H9 (cell line): ENCODE measurements at regions not wholly inside any gene's neighbourhood (a gene's known extent, or its start where the extent isn't known, plus 50 kb on each side); places are given as distances from the start of the nearest gene placed in this dataset.

Source experiments
- DNase-seq: peaks from one replicate; pipeline ENCODE4 v3.0.0-alpha.2; 2017
- H2AFZ ChIP-seq: one replicate; pipeline ENCODE4 v1.6.1; 2013; ENCODE audit warnings: mild to moderate bottlenecking, low read length, control low read depth, moderate library complexity
- H2AK5ac ChIP-seq: 2 replicates; pipeline ENCODE4 v1.6.1; 2013; ENCODE audit warnings: low read length, control low read depth, mixed read lengths; ENCODE audit not compliant: insufficient read length
- H2BK120ac ChIP-seq: one replicate; pipeline ENCODE4 v1.6.1; 2013; ENCODE audit warnings: low read depth, mild to moderate bottlenecking, low read length, control low read depth, inconsistent platforms; ENCODE audit not compliant: poor library complexity, severe bottlenecking
- H2BK12ac ChIP-seq: 2 replicates; pipeline ENCODE4 v1.6.1; 2013; ENCODE audit warnings: low read length, control low read depth, mixed read lengths, low read depth; ENCODE audit not compliant: insufficient read length
- H2BK15ac ChIP-seq: 2 replicates; pipeline ENCODE4 v1.6.1; 2013; ENCODE audit warnings: low read depth, low read length, control low read depth
- H2BK20ac ChIP-seq: one replicate; pipeline ENCODE4 v1.6.1; 2013; ENCODE audit warnings: low read depth, mild to moderate bottlenecking, low read length, control low read depth, inconsistent platforms; ENCODE audit not compliant: poor library complexity, severe bottlenecking
- H2BK5ac ChIP-seq: 2 replicates; pipeline ENCODE4 v1.6.1; 2013; ENCODE audit warnings: low read length, control low read depth, mixed read lengths; ENCODE audit not compliant: insufficient read length
- H3K14ac ChIP-seq: 2 replicates; pipeline ENCODE4 v1.6.1; 2013; ENCODE audit warnings: low read length, control low read depth; ENCODE audit not compliant: insufficient read depth
- H3K18ac ChIP-seq: 2 replicates; pipeline ENCODE4 v1.6.1; 2013; ENCODE audit warnings: low read depth, mild to moderate bottlenecking, mixed read lengths, low read length, control low read depth; ENCODE audit not compliant: insufficient read length
- H3K23ac ChIP-seq: 2 replicates; pipeline ENCODE4 v1.6.1; 2013; ENCODE audit warnings: low read length, control low read depth, mixed read lengths, low read depth; ENCODE audit not compliant: insufficient read length
- H3K23me2 ChIP-seq: 2 replicates; pipeline ENCODE4 v1.6.1; 2013; ENCODE audit warnings: low read depth, mild to moderate bottlenecking, mixed read lengths, low read length, control low read depth; ENCODE audit not compliant: insufficient read length, poor library complexity, severe bottlenecking
- H3K27ac ChIP-seq: 2 replicates; pipeline ENCODE4 v1.5.1; 2013; ENCODE audit warnings: low read length, control low read depth, mixed read lengths, low read depth; ENCODE audit not compliant: insufficient read length
- H3K27me3 ChIP-seq: 2 replicates; pipeline ENCODE4 v1.6.1; 2013; ENCODE audit warnings: low read length, control low read depth, inconsistent platforms; ENCODE audit not compliant: insufficient read depth
- H3K4ac ChIP-seq: 2 replicates; pipeline ENCODE4 v1.6.1; 2013; ENCODE audit warnings: low read depth, mild to moderate bottlenecking, control low read depth, inconsistent platforms, low read length, moderate library complexity
- H3K4me1 ChIP-seq: 2 replicates; pipeline ENCODE4 v1.6.1; 2013; ENCODE audit warnings: low read length, control low read depth, inconsistent platforms; ENCODE audit not compliant: insufficient read depth
- H3K4me2 ChIP-seq: 2 replicates; pipeline ENCODE4 v1.6.1; 2013; ENCODE audit warnings: low read length, control low read depth, mixed read lengths; ENCODE audit not compliant: insufficient read length, insufficient read depth
- H3K56ac ChIP-seq: 2 replicates; pipeline ENCODE4 v1.6.1; 2013; ENCODE audit warnings: low read depth, mild to moderate bottlenecking, mixed read lengths, low read length, control low read depth; ENCODE audit not compliant: insufficient read length
- H3K79me1 ChIP-seq: 2 replicates; pipeline ENCODE4 v1.6.1; 2013; ENCODE audit warnings: low read depth, mild to moderate bottlenecking, moderate library complexity, low read length, control low read depth, inconsistent platforms; ENCODE audit not compliant: insufficient read depth, poor library complexity, severe bottlenecking
- H3K79me2 ChIP-seq: 2 replicates; pipeline ENCODE4 v1.6.1; 2013; ENCODE audit warnings: low read length, control low read depth, inconsistent platforms; ENCODE audit not compliant: insufficient read depth
- H3K9ac ChIP-seq: 2 replicates; pipeline ENCODE4 v1.6.1; 2013; ENCODE audit warnings: low read length, control low read depth, mixed read lengths; ENCODE audit not compliant: insufficient read length; ENCODE audit errors: extremely low read depth
- H3K9me3 ChIP-seq: one replicate; pipeline ENCODE4 v1.6.1; 2013; ENCODE audit warnings: low read depth, low read length, inconsistent platforms; ENCODE audit not compliant: control insufficient read depth
- H3T11ph ChIP-seq: one replicate; pipeline ENCODE4 v1.6.1; 2013; ENCODE audit warnings: mild to moderate bottlenecking, low read length, control low read depth, inconsistent platforms
- H4K20me1 ChIP-seq: one replicate; pipeline ENCODE4 v1.6.1; 2013; ENCODE audit not compliant: control insufficient read depth, insufficient read length, insufficient read depth
- H4K5ac ChIP-seq: 2 replicates; pipeline ENCODE4 v1.6.1; 2013; ENCODE audit warnings: low read depth, mild to moderate bottlenecking, mixed read lengths, low read length, control low read depth; ENCODE audit not compliant: insufficient read length
- H4K8ac ChIP-seq: replicated peaks from 2 replicates; pipeline ENCODE4 v1.6.1; 2013; ENCODE audit warnings: low read length, control low read depth, mixed read lengths, low read depth; ENCODE audit not compliant: insufficient read length
- H4K91ac ChIP-seq: 2 replicates; pipeline ENCODE4 v1.6.1; 2013; ENCODE audit warnings: low read depth, mild to moderate bottlenecking, moderate library complexity, mixed read lengths, low read length, control low read depth; ENCODE audit not compliant: insufficient read length
- H3K27ac Mint-ChIP-seq, 3 experiments: 2 replicates in 2 of 3; 3 replicates in 1 of 3; pipeline ENCODE4 v1.8.0; 2020 to 2021; ENCODE audit warnings: mixed read lengths in 3 of 3, mild to moderate bottlenecking in 1 of 3, moderate library complexity in 1 of 3
- H3K27me3 Mint-ChIP-seq: 2 replicates; pipeline ENCODE4 v1.8.0; 2021; ENCODE audit warnings: low read depth, mild to moderate bottlenecking, moderate library complexity, mixed read lengths
- H3K36me3 Mint-ChIP-seq, 3 experiments: 2 replicates in 2 of 3; 3 replicates in 1 of 3; pipeline ENCODE4 v1.8.0; 2020 to 2021; ENCODE audit warnings: low read depth in 3 of 3, mixed read lengths in 3 of 3; ENCODE audit not compliant: insufficient read depth in 1 of 3
- H3K4me1 Mint-ChIP-seq, 2 experiments: 2 replicates each; pipeline ENCODE4 v1.8.0; 2020; ENCODE audit warnings: mixed read lengths in 2 of 2
- H3K4me3 Mint-ChIP-seq, 2 experiments: 2 replicates in 1 of 2; 3 replicates in 1 of 2; pipeline ENCODE4 v1.8.0; 2020 to 2021; ENCODE audit warnings: mild to moderate bottlenecking in 2 of 2, mixed read lengths in 2 of 2, moderate library complexity in 1 of 2
- H3K9me3 Mint-ChIP-seq, 2 experiments: 2 replicates in 1 of 2; 3 replicates in 1 of 2; pipeline ENCODE4 v1.8.0; 2020; ENCODE audit warnings: mild to moderate bottlenecking in 2 of 2, mixed read lengths in 2 of 2, moderate library complexity in 1 of 2
- WGBS: extraction: QIAGEN DNeasy Blood & Tissue Kit; methylation state at CpG from one replicate; pipeline ENCODE4 v1.1.7; 2013; ENCODE audit warnings: missing lambda C conversion rate, low lambda C conversion rate, mixed read lengths; ENCODE audit not compliant: insufficient read length; ENCODE audit errors: extremely low coverage; 5-methylcytosine and 5-hydroxymethylcytosine counted together
- TF ChIP-seq, protein P1 (sequence below): fragments of 200-600 bp; sonication (generic); conservative IDR thresholded peaks from 3 replicates; pipeline ENCODE4 v1.8.0; 2021; ENCODE audit warnings: antibody characterized with exemption, mild to moderate bottlenecking

DNA sequence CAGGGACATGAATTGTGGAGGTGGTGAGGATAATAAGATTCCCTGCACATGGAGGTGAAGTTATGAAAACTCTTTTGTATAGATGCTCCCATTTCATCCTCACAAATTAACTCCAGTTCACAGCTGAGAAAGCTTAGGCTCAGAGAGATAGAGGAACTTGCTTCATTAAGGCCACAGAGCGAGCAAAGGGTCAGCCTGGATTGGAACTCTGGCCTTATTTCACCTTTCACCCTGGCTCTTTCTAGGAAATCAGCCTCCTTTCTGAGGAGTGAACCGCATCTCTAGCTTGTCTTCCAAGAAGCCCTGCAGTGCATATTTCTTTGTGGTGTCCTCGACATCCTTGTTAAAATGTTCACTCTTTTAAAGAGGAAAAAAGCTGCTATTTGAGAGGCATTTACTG lies 58.0 kb upstream of the SLC25A26 start:
- H3K56ac ChIP-seq, result no peak overlapping the region
- no peaks in the 10 kb centered on the region for H3K9me3 ChIP-seq
- H2BK120ac ChIP-seq, result no peak overlapping the region
- no CpG with 5 or more reads among the region's 3 CpGs for WGBS
- no peak overlapping the region for H3K27ac Mint-ChIP-seq
- H3K23me2 ChIP-seq, result no peaks in the 10 kb centered on the region
- H3K36me3 Mint-ChIP-seq, result no peaks in the 10 kb centered on the region
- H3K9ac ChIP-seq, result no peak overlapping the region
- TF ChIP-seq, protein P1, sequence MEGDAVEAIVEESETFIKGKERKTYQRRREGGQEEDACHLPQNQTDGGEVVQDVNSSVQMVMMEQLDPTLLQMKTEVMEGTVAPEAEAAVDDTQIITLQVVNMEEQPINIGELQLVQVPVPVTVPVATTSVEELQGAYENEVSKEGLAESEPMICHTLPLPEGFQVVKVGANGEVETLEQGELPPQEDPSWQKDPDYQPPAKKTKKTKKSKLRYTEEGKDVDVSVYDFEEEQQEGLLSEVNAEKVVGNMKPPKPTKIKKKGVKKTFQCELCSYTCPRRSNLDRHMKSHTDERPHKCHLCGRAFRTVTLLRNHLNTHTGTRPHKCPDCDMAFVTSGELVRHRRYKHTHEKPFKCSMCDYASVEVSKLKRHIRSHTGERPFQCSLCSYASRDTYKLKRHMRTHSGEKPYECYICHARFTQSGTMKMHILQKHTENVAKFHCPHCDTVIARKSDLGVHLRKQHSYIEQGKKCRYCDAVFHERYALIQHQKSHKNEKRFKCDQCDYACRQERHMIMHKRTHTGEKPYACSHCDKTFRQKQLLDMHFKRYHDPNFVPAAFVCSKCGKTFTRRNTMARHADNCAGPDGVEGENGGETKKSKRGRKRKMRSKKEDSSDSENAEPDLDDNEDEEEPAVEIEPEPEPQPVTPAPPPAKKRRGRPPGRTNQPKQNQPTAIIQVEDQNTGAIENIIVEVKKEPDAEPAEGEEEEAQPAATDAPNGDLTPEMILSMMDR, result no peak
- no peak overlapping the region for H3K27ac ChIP-seq
- no peak overlapping the region for H4K5ac ChIP-seq
- no peak overlapping the region for H4K91ac ChIP-seq
- no peak overlapping the region for H3K4me3 Mint-ChIP-seq
- no peak overlapping the region for H3K18ac ChIP-seq
- no peak overlapping the region for H4K8ac ChIP-seq
- H2AFZ ChIP-seq, result no peak overlapping the region
- H3K79me1 ChIP-seq, result no peaks in the 10 kb centered on the region
- no peaks in the 10 kb centered on the region for H3K79me2 ChIP-seq
- no peak overlapping the region for H3K4ac ChIP-seq
- no peaks in the 10 kb centered on the region for H3K27me3 ChIP-seq
- DNase-seq, result no peak
- H3T11ph ChIP-seq, result no peak overlapping the region
- H4K20me1 ChIP-seq, result no peaks in the 10 kb centered on the region
- no peak overlapping the region for H2BK12ac ChIP-seq
- H3K23ac ChIP-seq, result no peak overlapping the region
- no peak overlapping the region for H2AK5ac ChIP-seq
- no peaks in the 10 kb centered on the region for H3K27me3 Mint-ChIP-seq
- no peak overlapping the region for H2BK5ac ChIP-seq
- H3K4me1 ChIP-seq, result no peaks in the 10 kb centered on the region
- H2BK20ac ChIP-seq, result no peak overlapping the region
- H3K4me2 ChIP-seq, result no peak overlapping the region
- no peaks in the 10 kb centered on the region for H3K9me3 Mint-ChIP-seq
- no peak overlapping the region for H3K14ac ChIP-seq
- H2BK15ac ChIP-seq, result no peak overlapping the region
- H3K4me1 Mint-ChIP-seq, result no peaks in the 10 kb centered on the region
